Astrocyte (in vitro differentiated cells and primary cell): ENCODE measurements at regions not wholly inside any gene's neighbourhood (a gene's known extent, or its start where the extent isn't known, plus 50 kb on each side); places are given as distances from the start of the nearest gene placed in this dataset.

ENCODE experiments used
- EZH2 ChIP-seq: IDR thresholded peaks from 2 replicates; pipeline ENCODE4 v1.6.1; 2012; ENCODE audit warnings: mild to moderate bottlenecking, low read length, inconsistent platforms; ENCODE audit not compliant: insufficient read depth
- TF ChIP-seq, protein P1 (sequence below): IDR thresholded peaks from 2 replicates; pipeline ENCODE4 v1.5.1; 2011; ENCODE audit warnings: low read depth, mild to moderate bottlenecking, inconsistent platforms, low read length, moderate library complexity; ENCODE audit not compliant: insufficient read depth

DNA sequence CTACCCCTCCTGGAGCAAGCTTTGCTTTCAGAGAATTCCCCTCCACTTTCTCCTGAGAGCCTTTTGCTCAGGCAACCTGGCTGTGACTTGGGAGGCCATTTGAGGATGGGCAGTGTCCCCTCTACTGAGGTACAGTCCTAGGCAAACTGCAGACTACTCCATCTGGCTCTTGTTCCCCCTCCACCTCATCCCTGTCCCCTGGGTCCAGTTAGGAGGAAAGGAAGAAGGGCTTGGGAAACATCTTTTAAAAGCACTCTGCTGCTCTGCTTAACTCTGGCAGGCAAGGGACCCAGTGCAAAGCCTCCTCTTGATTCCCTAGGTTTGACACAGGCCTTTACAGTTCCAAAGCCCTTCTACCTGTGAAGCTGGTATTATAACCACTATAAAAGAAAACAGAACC lies 108.2 kb downstream of the NAV1 start:
- TF ChIP-seq, protein P1, sequence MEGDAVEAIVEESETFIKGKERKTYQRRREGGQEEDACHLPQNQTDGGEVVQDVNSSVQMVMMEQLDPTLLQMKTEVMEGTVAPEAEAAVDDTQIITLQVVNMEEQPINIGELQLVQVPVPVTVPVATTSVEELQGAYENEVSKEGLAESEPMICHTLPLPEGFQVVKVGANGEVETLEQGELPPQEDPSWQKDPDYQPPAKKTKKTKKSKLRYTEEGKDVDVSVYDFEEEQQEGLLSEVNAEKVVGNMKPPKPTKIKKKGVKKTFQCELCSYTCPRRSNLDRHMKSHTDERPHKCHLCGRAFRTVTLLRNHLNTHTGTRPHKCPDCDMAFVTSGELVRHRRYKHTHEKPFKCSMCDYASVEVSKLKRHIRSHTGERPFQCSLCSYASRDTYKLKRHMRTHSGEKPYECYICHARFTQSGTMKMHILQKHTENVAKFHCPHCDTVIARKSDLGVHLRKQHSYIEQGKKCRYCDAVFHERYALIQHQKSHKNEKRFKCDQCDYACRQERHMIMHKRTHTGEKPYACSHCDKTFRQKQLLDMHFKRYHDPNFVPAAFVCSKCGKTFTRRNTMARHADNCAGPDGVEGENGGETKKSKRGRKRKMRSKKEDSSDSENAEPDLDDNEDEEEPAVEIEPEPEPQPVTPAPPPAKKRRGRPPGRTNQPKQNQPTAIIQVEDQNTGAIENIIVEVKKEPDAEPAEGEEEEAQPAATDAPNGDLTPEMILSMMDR = no peak
- TF ChIP-seq EZH2 = no peak
